H1 (cell line): ENCODE measurements at regions not wholly inside any gene's neighbourhood (a gene's known extent, or its start where the extent isn't known, plus 50 kb on each side); places are given as distances from the start of the nearest gene placed in this dataset.

ENCODE experiments used
- CREB1 ChIP-seq: IDR thresholded peaks from 2 replicates; pipeline ENCODE4 v1.6.1; 2012; ENCODE audit warnings: inconsistent platforms
- FOSL1 ChIP-seq: IDR thresholded peaks from 2 replicates; pipeline ENCODE4 v1.6.1; 2011; ENCODE audit warnings: mild to moderate bottlenecking, low read depth, low read length, moderate library complexity; ENCODE audit not compliant: insufficient read depth
- SIX5 ChIP-seq: IDR thresholded peaks from 2 replicates; pipeline ENCODE4 v1.6.1; 2011; ENCODE audit warnings: mild to moderate bottlenecking, low read depth, low read length

DNA sequence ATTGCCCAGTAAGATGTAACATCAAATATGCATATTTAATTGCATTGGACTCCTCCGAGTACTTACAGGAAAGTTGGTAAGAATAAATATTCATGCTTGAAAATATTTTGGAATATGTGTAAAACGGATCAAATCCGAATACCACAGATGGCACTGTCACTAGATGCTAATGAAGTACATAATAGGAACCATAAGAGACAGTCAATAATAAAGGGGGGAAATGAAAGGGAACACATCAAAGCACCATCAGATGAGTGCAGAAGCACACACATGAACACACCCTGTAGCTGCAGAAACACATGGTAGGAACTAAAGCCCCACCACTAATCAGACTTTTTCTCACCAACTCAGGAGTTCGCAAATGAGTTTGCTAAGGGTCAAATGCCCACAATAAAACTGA is 52.2 kb upstream of the PAGE5 start (continued):
- no peak for TF ChIP-seq CREB1
- TF ChIP-seq FOSL1 = no peak
- TF ChIP-seq SIX5 = no peak
